Neural crest cell (in vitro differentiated cells): ENCODE measurements at regions not wholly inside any gene's neighbourhood (a gene's known extent, or its start where the extent isn't known, plus 50 kb on each side); places are given as distances from the start of the nearest gene placed in this dataset.

Source experiments
- DNase-seq: peaks from one replicate; pipeline ENCODE4 v3.0.0; 2021; ENCODE audit warnings: low read depth, mixed read lengths, low spot score
- H3K27ac Mint-ChIP-seq: one replicate; pipeline ENCODE4 v1.8.0; 2021; ENCODE audit warnings: mild to moderate bottlenecking, mixed read lengths; ENCODE audit not compliant: unreplicated experiment
- H3K27me3 Mint-ChIP-seq: 2 replicates; pipeline ENCODE4 v1.8.0; 2021; ENCODE audit warnings: low read depth, mild to moderate bottlenecking, mixed read lengths
- H3K36me3 Mint-ChIP-seq: 2 replicates; pipeline ENCODE4 v1.8.0; 2021; ENCODE audit warnings: low read depth, mild to moderate bottlenecking, mixed read lengths
- H3K4me1 Mint-ChIP-seq: 2 replicates; pipeline ENCODE4 v1.8.0; 2021; ENCODE audit warnings: mixed read lengths
- H3K4me3 Mint-ChIP-seq: one replicate; pipeline ENCODE4 v1.8.0; 2021; ENCODE audit warnings: mild to moderate bottlenecking, mixed read lengths
- H3K9me3 Mint-ChIP-seq: 2 replicates; pipeline ENCODE4 v1.8.0; 2021; ENCODE audit warnings: mixed read lengths
- CTCF ChIP-seq: fragments of 200-600 bp; sonication (generic); conservative IDR thresholded peaks from 2 replicates; pipeline ENCODE4 v1.5.0; 2021; ENCODE audit warnings: antibody characterized with exemption, mild to moderate bottlenecking

- no peaks in the 10 kb centered on the region for H3K36me3 Mint-ChIP-seq
- no peaks in the 10 kb centered on the region for H3K27me3 Mint-ChIP-seq
- no peaks in the 10 kb centered on the region for H3K9me3 Mint-ChIP-seq
- no peak overlapping the region for H3K27ac Mint-ChIP-seq
- no peaks in the 10 kb centered on the region for H3K4me1 Mint-ChIP-seq
- no peak for TF ChIP-seq CTCF
- DNase-seq, result no peak
- no peak overlapping the region for H3K4me3 Mint-ChIP-seq
Measured at GRCh38 chr9:13002740-13003139, 227.9 kb downstream of the LURAP1L start.

GRCh38 chr9:13009871-13010270, 235.1 kb downstream of the LURAP1L start:
- Mint-ChIP-seq H3K36me3 (no peaks in the 10 kb centered on the region), H3K27ac (no peak overlapping the region), H3K4me1 (no peaks in the 10 kb centered on the region), H3K4me3 (no peak overlapping the region), H3K9me3 (peaks cover 7% of the 10 kb centered on the region), H3K27me3 (no peaks in the 10 kb centered on the region)
- no peak for TF ChIP-seq CTCF
- DNase-seq, result no peak

GRCh38 chr9:13013991-13014883, 239.4 kb downstream of the LURAP1L start:
- H3K36me3 Mint-ChIP-seq, result no peaks in the 10 kb centered on the region
- TF ChIP-seq CTCF, result no peak
- H3K4me1 Mint-ChIP-seq, result no peaks in the 10 kb centered on the region
- H3K4me3 Mint-ChIP-seq, result no peak overlapping the region
- no peak overlapping the region for H3K27ac Mint-ChIP-seq
- peaks cover 7% of the 10 kb centered on the region for H3K9me3 Mint-ChIP-seq
- H3K27me3 Mint-ChIP-seq, result no peaks in the 10 kb centered on the region
- DNase-seq, result no peak

GRCh38 chr9:13017260-13017659, 242.4 kb downstream of the LURAP1L start:
- no peaks in the 10 kb centered on the region for H3K27me3 Mint-ChIP-seq

More at GRCh38 chr9:13017260-13017659, 242.4 kb downstream of the LURAP1L start:
- no peaks in the 10 kb centered on the region for H3K36me3 Mint-ChIP-seq
- no peak overlapping the region for H3K4me3 Mint-ChIP-seq
- H3K9me3 Mint-ChIP-seq, result peaks cover 4% of the 10 kb centered on the region
- H3K4me1 Mint-ChIP-seq, result peaks cover 6% of the 10 kb centered on the region
- no peak for DNase-seq
- H3K27ac Mint-ChIP-seq, result no peak overlapping the region
- no peak for TF ChIP-seq CTCF
